ENCODE measurements at regions not wholly inside any gene's neighbourhood (a gene's known extent, or its start where the extent isn't known, plus 50 kb on each side); places are given as distances from the start of the nearest gene placed in this dataset.

DNA sequence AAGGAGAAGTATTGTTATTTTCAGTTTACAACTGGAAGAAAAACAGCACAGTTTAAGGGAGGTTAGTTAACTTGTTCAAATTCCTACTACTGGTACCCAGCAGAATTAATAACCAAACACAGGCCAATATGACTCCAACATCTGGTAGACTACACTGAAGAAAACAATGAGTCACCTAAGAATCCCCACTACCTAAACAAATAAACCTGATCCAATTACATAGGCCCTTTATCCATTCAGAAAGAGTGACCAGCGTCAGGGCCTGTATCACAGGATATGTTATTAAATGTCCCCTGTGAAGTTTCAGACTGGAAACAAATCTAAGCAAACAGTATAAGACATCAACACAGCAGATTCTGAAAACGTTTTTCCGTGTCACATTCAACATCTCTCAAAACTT is 492.5 kb upstream of the INTU start:
- no peak for DNase-seq

DNA sequence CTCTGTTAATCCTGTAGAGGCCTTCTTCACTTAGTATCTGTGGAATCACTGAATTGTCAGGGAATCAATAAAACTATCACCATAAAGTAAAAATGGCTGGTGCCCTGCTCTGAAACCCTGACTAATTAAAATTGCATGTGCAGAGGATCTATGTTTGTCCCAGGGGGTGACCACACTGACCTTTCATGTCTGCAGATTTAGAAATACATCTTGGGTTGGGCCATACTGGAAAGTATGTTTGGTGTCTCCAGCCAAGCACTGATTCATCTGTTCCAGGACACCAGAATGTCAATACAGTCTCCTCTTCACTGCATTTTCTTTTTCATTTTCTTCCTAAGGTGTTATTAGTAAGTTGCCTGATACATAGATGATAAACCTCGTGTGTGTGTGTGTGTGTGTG is 490.9 kb upstream of the INTU start:
- no peak for DNase-seq

DNA sequence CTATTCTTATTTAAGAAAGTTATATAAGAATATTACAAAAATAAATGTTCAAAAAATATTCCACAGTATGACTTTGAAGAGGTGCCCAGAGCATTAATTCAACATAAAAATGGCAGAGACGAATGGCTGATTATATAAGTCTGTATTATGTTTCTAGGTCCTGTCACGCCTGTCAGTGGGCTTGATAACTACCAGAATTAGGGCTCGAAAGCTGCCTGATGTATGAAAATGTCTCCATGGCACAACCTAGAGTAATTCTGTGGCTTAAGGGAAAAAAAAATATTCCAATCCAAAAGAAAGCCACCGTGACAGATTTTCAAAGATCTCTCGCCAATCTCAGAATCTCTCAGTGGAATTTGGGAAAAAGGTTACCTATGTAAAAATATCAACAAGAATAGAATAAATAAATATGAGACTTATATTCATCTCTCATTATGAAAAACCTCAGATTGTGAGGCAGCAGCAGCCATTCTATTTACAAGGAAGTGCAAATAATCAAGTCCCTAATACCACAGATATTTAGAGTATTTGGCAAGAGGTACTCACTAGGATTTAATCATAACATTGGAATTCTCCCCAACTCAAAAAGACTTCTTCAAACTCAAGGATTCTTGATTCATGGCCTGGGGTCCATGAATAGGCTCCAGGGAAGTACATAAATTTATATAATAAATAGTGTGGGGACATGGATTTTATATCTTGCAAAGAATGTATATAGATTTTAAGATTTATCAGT is 489.1 kb upstream of the INTU start:
- DNase-seq: no peak

DNA sequence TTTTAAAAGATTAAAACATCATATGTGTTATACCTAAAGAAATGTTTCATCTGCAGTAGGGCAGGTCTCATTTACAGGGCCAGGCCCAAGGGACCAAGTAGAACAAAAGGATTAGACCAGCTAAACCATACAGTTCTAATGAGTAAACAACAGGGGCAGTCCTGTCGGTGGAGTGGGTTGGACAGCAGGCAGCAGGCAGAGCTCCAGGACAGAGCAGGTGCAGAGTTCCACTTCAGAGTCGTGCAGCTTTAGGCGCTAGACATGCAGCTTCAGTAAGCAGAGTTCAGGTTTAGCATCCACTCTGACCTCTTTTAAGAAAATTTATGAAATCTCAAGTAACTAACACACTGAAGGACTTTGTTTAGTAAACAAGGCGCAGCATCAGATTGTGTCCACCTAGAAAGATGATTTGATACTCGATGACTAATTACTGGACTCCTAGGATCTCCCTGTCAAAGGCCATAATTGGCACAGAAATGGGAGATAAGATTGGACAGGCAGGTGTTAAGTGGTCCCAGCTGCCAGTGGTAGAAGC is 487.7 kb upstream of the INTU start:
- DNase-seq: no peak

DNA sequence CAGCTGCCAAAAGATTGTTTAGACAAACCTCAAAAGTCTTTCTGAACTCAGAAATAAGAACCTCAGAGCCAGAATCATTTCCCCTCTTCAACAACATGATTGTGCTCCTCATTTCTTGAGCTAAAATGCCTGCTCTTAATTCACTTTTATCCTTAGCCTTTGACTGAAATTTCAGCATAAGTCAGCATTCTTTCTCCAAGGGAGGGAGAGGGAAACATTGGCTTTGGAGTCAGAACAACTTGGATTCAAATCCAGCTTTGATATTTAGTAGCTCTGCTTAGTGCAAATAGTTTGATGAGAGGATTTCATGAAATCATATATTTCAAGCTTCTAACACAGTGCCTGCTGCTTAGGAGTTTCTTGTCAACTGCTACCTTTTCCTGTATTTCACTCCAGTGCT is 484.6 kb upstream of the INTU start:
- DNase-seq: no peak

DNA sequence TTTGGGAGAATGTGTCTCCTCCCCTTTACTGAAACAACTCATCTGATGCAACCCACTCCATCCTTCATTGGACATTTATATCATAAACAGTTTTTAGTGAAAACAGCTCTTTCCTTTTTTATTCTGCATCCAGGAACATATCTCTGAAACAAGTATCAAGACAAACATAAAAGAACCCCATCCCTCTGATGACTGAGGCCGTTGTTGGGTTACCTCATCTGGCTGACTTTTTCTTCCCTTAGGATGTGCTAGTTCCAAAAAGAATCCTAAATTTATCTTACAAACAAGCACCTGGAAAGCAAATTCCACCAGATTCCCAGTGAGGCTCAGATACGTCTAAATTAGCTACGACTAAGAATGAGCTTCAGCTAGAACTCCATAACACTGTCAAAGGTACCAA is 483.7 kb upstream of the INTU start:
- no peak for DNase-seq

DNA sequence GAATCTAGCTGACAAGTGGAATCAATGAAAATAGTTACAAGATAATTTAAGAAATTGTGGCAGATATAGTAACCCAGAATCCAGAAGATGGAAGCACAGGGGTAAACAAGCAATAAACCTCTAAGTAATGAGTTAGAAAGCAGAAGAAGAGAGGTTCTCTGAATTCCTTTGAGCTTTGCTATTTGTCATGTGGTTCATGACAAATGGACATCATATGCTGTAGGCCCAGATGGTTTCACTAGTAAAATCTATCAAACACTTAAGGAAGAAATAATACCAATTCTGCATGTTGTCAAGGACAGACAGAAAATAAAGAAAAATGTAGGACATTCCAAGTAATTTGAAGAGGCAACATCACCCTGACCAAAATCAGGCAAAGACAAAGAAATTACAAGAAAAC is 480.8 kb upstream of the INTU start:
- DNase-seq: no peak

DNA sequence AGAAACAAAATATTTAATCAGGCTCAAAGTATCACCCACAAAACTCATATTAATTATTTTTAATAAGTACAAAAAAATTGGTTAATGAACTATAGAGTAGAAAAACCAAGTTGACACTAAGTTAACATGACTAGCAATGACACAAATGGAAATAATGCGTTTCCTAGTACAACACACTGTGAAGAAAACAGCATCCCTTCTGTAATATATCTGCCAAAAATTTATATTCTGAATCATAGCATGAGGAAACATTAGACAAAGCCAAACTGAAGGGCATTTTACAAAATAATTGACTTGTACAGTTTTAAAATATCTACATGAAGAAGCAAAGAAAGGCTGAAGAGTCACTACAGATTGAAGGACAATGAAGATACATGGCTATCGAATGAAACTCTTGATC is 477.6 kb upstream of the INTU start:
- DNase-seq: no peak

DNA sequence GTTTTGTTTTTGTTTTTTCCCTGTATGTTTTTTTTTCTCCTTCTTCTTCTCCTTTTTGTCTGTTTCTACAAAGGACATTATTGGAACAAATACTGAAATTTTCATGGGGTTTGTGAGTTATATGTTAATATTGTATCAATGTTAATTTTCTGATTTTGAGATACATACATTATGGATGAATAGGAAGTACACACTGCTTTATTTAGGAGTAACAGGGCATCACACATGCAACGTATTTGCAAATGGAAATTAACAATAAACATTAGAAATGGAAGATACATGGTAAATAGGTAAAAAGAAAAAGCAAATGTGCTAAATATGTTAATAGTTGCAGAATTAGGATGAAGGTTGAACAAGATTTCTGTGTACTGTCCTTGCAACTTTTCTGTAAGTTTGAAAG is 477.2 kb upstream of the INTU start:
- no peak for DNase-seq

DNA sequence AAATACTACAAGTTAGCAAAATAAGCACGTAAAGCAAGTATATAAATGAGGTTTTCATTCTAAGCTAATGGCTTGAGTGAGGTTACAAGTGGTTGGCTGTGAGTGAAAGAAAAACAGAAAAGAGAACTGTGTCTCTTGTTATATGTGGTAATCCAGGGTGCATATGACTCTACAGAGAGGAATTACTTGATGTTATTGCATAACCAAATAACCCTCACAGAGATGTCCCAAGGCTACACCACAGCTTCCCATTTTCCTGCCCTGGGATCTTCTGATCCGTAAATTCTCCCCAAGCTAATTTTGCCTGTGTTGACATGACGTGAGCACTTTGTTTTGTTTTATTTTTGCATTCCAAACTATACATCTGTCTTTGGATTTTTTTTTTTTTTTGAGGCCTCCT is 470.0 kb upstream of the INTU start:
- no peak for DNase-seq

DNA sequence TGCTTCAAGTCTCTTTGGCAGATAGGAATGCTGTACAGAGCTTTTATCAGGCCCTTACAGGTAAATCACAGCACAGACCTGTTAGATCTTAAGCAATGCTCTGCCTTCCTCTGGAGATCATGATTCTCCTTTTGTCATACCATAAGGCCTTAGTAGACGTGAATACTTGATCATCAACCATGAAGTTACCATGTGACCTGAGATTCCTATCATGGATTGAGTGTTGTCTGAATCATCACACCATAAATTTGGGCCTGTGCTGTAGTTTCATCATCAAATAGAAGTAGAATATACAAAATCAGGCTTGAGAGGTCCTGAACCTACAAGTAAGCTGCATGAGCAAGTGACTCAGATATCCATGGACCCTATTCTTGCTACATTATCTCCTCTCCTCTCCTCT is 466.8 kb upstream of the INTU start:
- DNase-seq: no peak

DNA sequence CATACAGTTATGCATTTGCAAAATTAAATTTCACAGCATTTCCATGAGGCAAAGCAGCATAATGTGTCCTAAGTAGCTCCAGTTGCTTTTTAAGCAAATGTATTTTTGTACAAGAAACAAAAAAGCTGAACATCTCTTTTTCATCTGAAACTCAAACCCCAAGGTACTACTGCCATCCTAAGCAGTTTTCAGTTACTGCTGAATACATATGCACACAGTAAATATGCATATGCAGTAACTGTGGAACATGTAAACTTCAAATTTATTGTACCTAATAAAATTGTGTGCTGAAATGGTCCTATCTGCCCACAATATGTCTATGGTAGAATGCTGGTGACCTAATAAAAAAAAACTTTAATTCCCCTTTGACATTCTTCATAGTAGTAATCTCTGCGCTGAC is 458.6 kb upstream of the INTU start:
- no peak for DNase-seq

DNA sequence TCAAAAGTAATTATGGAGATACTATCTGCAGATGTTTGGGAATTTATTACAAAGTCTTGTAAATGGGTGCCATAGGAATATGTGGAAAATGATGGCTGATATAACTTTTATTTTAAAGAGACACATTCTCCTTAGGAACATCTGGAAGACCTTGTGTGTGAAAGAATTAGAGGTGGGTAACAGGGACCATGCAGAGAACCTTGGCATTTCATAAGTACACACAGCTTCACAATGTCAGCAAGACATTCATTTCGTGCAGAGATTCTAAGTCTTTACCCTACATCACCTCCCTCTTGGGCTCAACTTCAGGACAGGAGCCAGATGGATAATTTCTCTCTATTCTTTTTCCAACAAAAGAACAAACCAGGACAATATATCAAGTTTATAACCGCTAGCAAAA is 458.1 kb upstream of the INTU start:
- no peak for DNase-seq

DNA sequence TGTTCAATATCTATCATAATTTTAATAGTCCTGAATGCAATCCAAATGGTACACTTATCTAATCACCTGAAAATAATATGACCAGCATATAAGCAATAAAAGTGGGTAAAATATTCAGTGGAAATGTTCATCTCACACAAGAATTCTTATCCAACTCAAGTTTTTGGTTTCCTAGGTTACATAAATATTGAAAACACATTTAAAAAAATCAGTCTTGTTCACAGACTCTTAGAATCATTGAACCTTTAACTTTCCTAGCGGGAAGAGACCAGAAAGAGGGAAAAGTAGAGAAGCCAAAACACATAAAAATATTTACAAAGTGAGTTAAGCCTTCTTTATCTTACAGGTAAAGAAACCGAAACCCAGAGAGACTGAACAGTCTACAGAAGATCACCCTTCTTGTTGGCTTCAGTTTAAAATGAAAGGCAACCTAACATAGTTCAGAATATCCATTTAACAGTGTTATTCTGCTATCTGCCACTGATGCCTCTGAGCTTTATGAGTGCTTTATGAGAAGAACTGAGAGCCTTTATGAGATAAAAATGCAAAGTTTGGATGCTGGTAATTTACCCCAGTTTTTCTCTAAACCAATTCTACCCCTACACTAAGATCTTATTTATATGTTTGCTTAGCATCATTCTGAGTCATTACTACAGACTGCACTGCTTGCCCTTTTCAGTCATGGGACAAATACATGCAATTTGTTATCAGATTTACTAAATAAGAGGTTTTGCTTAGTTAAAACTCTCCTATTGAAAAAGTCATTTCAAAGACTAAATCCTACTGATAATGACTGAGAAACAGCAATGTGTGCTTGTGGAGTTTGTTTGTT is 453.3 kb upstream of the INTU start:
- DNase-seq: no peak

DNA sequence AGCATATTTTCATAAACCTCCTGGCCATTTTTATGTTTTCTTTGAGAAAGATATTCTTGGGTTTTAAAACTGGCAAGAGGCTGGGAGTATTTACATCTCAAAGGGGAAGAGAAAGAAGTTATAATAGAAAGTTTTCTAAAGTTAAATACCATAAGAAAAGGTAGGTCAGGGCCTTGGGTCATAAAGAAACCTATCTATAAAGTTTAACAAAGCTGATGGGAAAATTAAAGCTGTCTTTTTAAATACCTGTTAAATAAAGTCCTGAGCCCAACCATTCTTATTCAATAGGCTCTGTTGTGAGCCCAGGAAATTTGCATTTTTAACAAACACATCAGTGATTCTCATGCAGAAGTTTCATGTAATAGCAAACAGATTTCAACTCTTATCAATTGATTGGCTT is 451.8 kb upstream of the INTU start:
- no peak for DNase-seq

DNA sequence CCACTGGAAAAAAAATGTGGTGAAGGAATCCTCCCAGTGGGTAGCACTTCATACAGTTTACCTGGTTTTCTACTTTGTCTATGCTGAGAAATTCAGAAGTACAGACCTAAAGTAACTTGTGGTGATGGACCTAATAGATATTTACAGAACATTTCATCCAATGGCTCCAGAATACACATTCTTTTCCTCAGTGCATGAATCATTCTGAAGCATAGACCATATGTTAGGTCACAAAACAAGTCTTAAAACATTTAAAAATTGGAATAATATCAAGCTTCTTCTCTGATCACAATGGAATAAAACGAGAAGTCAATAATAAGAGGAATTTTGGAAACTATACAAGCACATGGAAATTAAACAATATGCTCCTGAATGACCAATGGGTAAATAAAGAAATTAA is 450.1 kb upstream of the INTU start:
- no peak for DNase-seq

DNA sequence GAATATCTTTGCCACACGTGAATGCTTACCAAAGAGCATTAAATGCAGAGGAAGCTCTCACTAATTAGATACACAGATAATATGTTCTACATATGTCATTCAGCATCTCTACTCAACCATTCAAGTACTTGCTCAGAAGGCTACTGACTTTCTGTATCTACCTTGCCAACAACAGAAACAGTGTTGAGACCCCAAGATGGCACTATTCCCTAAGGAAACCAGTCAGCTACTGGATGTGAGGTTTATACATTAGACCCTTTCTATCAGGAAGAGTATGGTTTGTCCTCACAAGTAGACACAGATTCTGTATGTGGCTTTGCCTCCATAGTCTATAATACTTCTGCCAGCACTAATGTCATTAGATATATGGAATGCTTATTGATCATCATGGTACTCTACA is 443.9 kb upstream of the INTU start:
- no peak for DNase-seq

DNA sequence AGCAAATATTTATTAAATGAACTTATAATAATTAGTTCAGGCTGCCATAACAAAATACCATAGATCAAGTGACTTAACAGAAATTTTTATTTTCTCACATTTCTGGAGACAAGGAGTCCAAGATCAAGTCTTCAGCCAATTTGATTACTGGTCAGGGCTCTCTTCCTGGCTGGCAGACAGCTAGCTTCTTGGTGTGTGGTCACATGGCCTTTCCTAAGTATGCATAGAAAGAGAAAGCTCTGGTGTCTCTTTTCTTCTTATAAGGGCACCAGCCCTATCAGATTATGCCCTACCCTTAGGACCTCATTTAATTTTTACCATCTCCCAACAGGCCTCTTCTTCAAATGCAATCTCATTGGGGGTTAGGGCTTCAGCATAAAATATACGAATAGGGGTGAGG is 438.5 kb upstream of the INTU start:
- DNase-seq: no peak

DNA sequence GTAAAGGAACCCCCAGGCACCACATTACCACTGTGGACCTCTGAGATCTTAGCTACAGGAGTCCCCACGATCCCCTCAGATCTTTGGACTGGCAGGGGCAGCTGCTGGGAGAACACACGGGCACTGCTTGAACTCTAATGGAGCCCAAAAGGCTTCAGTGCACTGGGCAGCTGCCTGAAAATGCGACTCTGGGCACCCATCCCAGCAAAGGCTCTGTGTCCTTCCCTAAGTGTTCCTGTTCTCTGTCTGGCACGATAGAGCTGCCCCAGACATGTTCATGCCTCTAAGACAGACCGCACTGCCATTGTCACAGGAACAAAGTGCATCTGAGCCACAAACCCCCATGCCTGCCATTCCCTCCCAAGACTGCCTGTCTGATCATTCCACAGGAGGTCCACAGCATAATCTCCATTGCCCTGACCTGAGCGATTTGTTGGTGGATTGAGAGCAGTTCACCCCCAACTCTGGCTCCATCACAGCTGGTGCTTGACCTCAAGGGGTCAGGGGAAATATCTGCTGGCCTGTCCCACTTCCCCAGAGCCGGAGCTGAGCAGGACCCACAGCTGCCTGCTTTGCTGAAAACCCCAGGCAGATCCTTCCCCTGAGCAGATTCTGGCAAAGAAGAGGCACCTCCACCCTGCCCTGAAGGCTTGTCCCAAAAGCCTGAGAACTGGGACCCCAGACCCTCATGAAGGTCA is 436.0 kb upstream of the INTU start:
- DNase-seq: no peak

DNA sequence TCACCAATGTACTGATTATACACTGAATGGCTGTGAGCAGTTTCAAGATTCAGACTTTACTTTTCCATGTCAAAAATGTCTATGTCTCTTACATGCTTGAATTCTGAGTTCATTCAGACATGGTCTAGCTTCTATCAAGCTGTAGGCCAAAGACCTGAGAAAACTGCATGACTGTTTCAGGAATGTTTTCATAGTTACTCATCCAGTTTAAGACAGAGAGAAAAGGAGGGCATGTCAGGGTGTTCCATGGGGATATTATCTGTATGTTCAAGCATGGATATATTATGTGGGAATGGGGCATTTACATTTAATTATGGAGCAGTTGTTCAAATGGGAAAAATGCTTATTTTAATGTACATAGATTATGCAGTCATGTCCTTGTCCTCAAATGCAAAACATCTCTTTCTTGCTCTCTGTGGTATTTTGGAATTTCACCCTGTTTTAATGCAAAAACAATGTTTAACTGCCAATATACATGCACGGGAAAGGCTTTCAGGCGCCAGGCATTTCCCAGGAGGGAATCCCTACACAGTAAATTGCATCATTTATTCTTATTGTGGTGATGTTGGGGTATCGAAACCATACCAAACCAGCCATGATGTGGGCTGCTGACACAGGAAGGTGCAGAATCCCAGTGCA is 429.1 kb upstream of the INTU start:
- no peak for DNase-seq

DNA sequence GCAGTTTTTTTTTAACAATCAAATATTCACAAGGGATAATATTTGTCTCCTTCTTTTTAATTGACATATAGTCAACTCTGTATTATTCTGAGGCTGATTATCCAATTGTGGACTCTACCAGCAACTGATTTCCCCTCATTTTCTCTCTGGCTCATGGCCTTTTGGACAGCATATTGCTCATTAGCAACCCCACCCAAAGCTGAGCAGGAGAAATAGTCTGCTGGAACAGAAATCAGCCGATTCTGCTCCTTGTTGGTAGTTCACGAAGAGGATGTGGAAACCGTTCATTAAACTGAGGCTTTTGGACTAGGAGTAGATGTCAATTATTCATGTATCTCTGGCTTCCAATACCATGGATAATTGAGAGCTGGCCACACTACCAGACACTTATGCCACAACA is 428.4 kb upstream of the INTU start:
- no peak for DNase-seq

DNA sequence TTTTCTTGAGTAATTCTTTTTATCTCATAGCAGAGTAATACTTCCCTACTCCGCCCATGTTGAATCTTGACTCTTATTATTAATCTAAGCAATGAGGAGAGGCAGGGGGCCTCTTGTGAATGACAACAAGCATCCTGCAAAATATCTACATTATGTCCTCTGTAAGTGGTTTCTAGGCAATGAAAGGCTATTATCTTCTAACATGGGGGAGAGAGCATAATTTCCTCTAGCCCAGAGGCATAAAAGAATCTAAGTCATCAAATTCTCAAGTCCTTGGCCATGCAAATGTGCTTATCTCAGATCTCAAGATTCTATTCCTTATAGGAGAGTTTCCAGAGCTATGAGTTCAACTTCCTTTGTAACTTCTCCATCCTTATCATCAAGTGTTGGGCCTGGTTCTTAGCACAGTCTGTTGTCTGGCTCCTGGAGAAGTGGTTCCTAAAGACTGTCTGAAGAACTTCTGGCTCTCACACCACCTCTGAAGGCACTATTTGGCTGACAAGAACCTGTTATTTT is 423.1 kb upstream of the INTU start:
- no peak for DNase-seq

Data from 8988T (cell line).